Panc1 (cell line): ENCODE measurements at regions not wholly inside any gene's neighbourhood (a gene's known extent, or its start where the extent isn't known, plus 50 kb on each side); places are given as distances from the start of the nearest gene placed in this dataset.

Experiments
- ATAC-seq: fragments of 200-7000 bp; cut with Tn5 transposase; 2 replicates; pipeline ENCODE4 v1.9.1; 2020; ENCODE audit warnings: mild to moderate bottlenecking, moderate library complexity
- BruUV-seq: library from RNA; stranded (reverse); fragments of 400-500 nt; replicated peaks from 2 replicates; lab custom pipeline; 2021; lab: Mats Ljungman, UMichigan
- CTCF ChIA-PET: fragments of 300-600 bp; sonication (Branson Sonifier 250); formaldehyde crosslinking; loops from one replicate; lab custom pipeline; 2022; ENCODE audit warnings: antibody characterized with exemption; lab: Charles Lee
- POLR2A ChIA-PET: fragments of 300-600 bp; sonication (Branson Sonifier 250); formaldehyde crosslinking; loops from one replicate; lab custom pipeline; 2022; ENCODE audit warnings: antibody characterized with exemption; lab: Charles Lee
- DNase-seq: peaks from one replicate; pipeline ENCODE4 v3.0.0-alpha.2; 2010; ENCODE audit warnings: low read depth, low spot score
- H3K27ac ChIP-seq: 2 replicates; pipeline ENCODE4 v1.5.1; 2011; ENCODE audit warnings: mild to moderate bottlenecking, low read length, inconsistent platforms
- H3K27me3 ChIP-seq: fragments of 200-500 bp; sonication (Bioruptor generic); 2 replicates; pipeline ENCODE4 v1.6.0; 2014; ENCODE audit warnings: low read length, inconsistent platforms; ENCODE audit not compliant: control insufficient read depth, insufficient read depth
- H3K36me3 ChIP-seq: fragments of 200-500 bp; sonication (Bioruptor generic); 2 replicates; pipeline ENCODE4 v1.5.1; 2014; ENCODE audit warnings: inconsistent platforms, mild to moderate bottlenecking, low read length, moderate library complexity; ENCODE audit not compliant: control insufficient read depth, insufficient read depth
- H3K4me1 ChIP-seq: 2 replicates; pipeline ENCODE4 v1.5.1; 2011; ENCODE audit warnings: inconsistent platforms, mild to moderate bottlenecking, low read length, moderate library complexity; ENCODE audit not compliant: control insufficient read depth, insufficient read depth
- H3K4me3 ChIP-seq, 2 experiments: 2 replicates each; pipeline ENCODE4 v1.5.1; 2011 to 2012; ENCODE audit warnings: low read depth in 2 of 2, low read length in 2 of 2, mild to moderate bottlenecking in 2 of 2, inconsistent platforms in 1 of 2, moderate library complexity in 1 of 2
- H3K9me3 ChIP-seq: fragments of 200-500 bp; sonication (Bioruptor generic); 2 replicates; pipeline ENCODE4 v1.5.1; 2014; ENCODE audit warnings: low read depth, mild to moderate bottlenecking, inconsistent platforms, low read length, moderate library complexity; ENCODE audit not compliant: control insufficient read depth, insufficient read depth
- CTCF ChIP-seq: fragments of 450-650 bp; IDR thresholded peaks from 2 replicates; pipeline ENCODE4 v1.5.1; 2017; ENCODE audit warnings: mild to moderate bottlenecking
- POLR2AphosphoS5 ChIP-seq: IDR thresholded peaks from 2 replicates; pipeline ENCODE4 v1.6.1; 2012; ENCODE audit warnings: mild to moderate bottlenecking, low read depth, low read length, moderate library complexity
- REST ChIP-seq, 2 experiments: IDR thresholded peaks; 2 replicates each; pipeline ENCODE4 v1.6.1; 2011 to 2012; ENCODE audit warnings: low read depth in 2 of 2, control low read depth in 1 of 2, low read length in 1 of 2, mild to moderate bottlenecking in 1 of 2, moderate library complexity in 1 of 2; ENCODE audit not compliant: insufficient read depth in 1 of 2
- SIN3A ChIP-seq: IDR thresholded peaks from 2 replicates; pipeline ENCODE4 v1.6.1; 2012; ENCODE audit warnings: low read depth, mild to moderate bottlenecking, low read length, moderate library complexity, borderline replicate concordance; ENCODE audit not compliant: insufficient read depth
- TCF7L2 ChIP-seq: IDR thresholded peaks from 2 replicates; pipeline ENCODE4 v1.6.1; 2011; ENCODE audit warnings: mild to moderate bottlenecking, low read depth, low read length, inconsistent platforms
- in situ Hi-C: cut with HindIII; loops from 2 replicates; pipeline ENCODE4 v1.10.0; 2016; ENCODE audit warnings: low sequenced_read_pairs, low pct_unique_long_range_greater_than_20kb
- intact Hi-C: fragments of 100-400 bp; cut with micrococcal nuclease; formaldehyde crosslinking; loops from one replicate; pipeline ENCODE4 v1.10.0; 2022; ENCODE audit not compliant: unreplicated experiment

GRCh38 chr4:100833906-100834305 is 316.1 kb upstream of the EMCN start:
- no peaks in the 10 kb centered on the region for H3K9me3 ChIP-seq
- no peaks in the 10 kb centered on the region for H3K4me1 ChIP-seq
- intact Hi-C loops = no loop called here
- in situ Hi-C loops = no loop called here
- CTCF ChIA-PET = no interaction called here
- no peak for TF ChIP-seq TCF7L2
- no peak for TF ChIP-seq POLR2AphosphoS5
- TF ChIP-seq CTCF = no peak
- no peak for TF ChIP-seq REST (IDR thresholded peaks at IDR 0.05; ENCODE audit: insufficient read depth in 1 of 2, low read depth in 2 of 2, low read length in 1 of 2)
- TF ChIP-seq SIN3A = no peak
- ATAC-seq (no peak), DNase-seq (no peak)
- H3K4me3 ChIP-seq = no peak overlapping the region
- no peak overlapping the region for H3K27ac ChIP-seq
- BruUV-seq = no TSS peak
- H3K27me3 ChIP-seq = no peaks in the 10 kb centered on the region
- H3K36me3 ChIP-seq = no peaks in the 10 kb centered on the region
- POLR2A ChIA-PET = no interaction called here

GRCh38 chr4:100828986-100829685 is 311.3 kb upstream of the EMCN start:
- BruUV-seq = no TSS peak
- in situ Hi-C loops = no loop called here
- POLR2A ChIA-PET = no interaction called here
- DNase-seq (no peak), ATAC-seq (no peak)
- no peaks in the 10 kb centered on the region for H3K9me3 ChIP-seq
- no peaks in the 10 kb centered on the region for H3K4me1 ChIP-seq
- no peak overlapping the region for H3K4me3 ChIP-seq
- H3K27ac ChIP-seq = no peak overlapping the region
- CTCF ChIA-PET = no interaction called here
- no peaks in the 10 kb centered on the region for H3K27me3 ChIP-seq
- H3K36me3 ChIP-seq = no peaks in the 10 kb centered on the region
- intact Hi-C loops = no loop called here
- TF ChIP-seq CTCF = no peak
- TF ChIP-seq TCF7L2 = no peak
- no peak for TF ChIP-seq POLR2AphosphoS5
- TF ChIP-seq SIN3A = no peak
- TF ChIP-seq REST (IDR thresholded peaks at IDR 0.05; ENCODE audit: insufficient read depth in 1 of 2, low read depth in 2 of 2, low read length in 1 of 2) = no peak
